SK-N-DZ (cell line): ENCODE measurements at regions not wholly inside any gene's neighbourhood (a gene's known extent, or its start where the extent isn't known, plus 50 kb on each side); places are given as distances from the start of the nearest gene placed in this dataset.
"Not testable (repeated sequence)": the region's sequence is repeated elsewhere in the genome, so short reads cannot be mapped to it uniquely, and the experiment has no call there.

Experiments
- DNase-seq: peaks from one replicate; pipeline ENCODE4 v3.0.0-alpha.2; 2015; ENCODE audit warnings: low spot score

- DNase-seq, result no peak
Observed at GRCh38 chr6:20263059-20263458, 50.8 kb upstream of the MBOAT1 start.

- no peak for DNase-seq
Observed at GRCh38 chr6:20265842-20266241, 53.6 kb upstream of the MBOAT1 start.

GRCh38 chr6:20266851-20267608 is 54.8 kb upstream of the MBOAT1 start:
- DNase-seq, result no peak

GRCh38 chr6:20269181-20269580 is 56.9 kb upstream of the MBOAT1 start:
- DNase-seq, result no peak

- no peak for DNase-seq
Observed at GRCh38 chr6:20271818-20272217, 59.5 kb upstream of the MBOAT1 start.

- no peak for DNase-seq
Observed at GRCh38 chr6:20274137-20274536, 61.9 kb upstream of the MBOAT1 start.

- DNase-seq, result not testable (repeated sequence)
Observed at GRCh38 chr6:20275837-20276236, 63.6 kb upstream of the MBOAT1 start.

GRCh38 chr6:20277724-20278123 is 65.5 kb upstream of the MBOAT1 start:
- not testable (repeated sequence) for DNase-seq

GRCh38 chr6:20279051-20279450 is 66.8 kb upstream of the MBOAT1 start:
- DNase-seq, result no peak

GRCh38 chr6:20279608-20280287 is 67.5 kb upstream of the MBOAT1 start:
- DNase-seq, result no peak

- no peak for DNase-seq
Observed at GRCh38 chr6:20280288-20280621, 68.0 kb upstream of the MBOAT1 start.

- no peak for DNase-seq
Observed at GRCh38 chr6:20284672-20285071, 72.4 kb upstream of the MBOAT1 start.

- no peak for DNase-seq
Observed at GRCh38 chr6:20286968-20287565, 74.8 kb upstream of the MBOAT1 start.

GRCh38 chr6:20291764-20292580 is 79.7 kb upstream of the MBOAT1 start:
- DNase-seq, result peak; percentile 74

GRCh38 chr6:20292905-20293304 is 80.6 kb upstream of the MBOAT1 start:
- DNase-seq, result no peak

GRCh38 chr6:20301256-20301655 is 89.0 kb upstream of the MBOAT1 start:
- no peak for DNase-seq

GRCh38 chr6:20302168-20302567 is 89.9 kb upstream of the MBOAT1 start:
- DNase-seq, result no peak

GRCh38 chr6:20302702-20303251 is 90.5 kb upstream of the MBOAT1 start:
- DNase-seq, result no peak

- DNase-seq, result no peak
Observed at GRCh38 chr6:20306491-20306890, 94.2 kb upstream of the MBOAT1 start.

GRCh38 chr6:20309186-20309585 is 92.5 kb upstream of the E2F3 start:
- no peak for DNase-seq

GRCh38 chr6:20310185-20310584 is 91.5 kb upstream of the E2F3 start:
- no peak for DNase-seq

GRCh38 chr6:20312606-20313005 is 89.1 kb upstream of the E2F3 start:
- no peak for DNase-seq
